Fibroblast of skin of left biceps (primary cell): ENCODE measurements at regions not wholly inside any gene's neighbourhood (a gene's known extent, or its start where the extent isn't known, plus 50 kb on each side); places are given as distances from the start of the nearest gene placed in this dataset.
"Not testable (repeated sequence)": the region's sequence is repeated elsewhere in the genome, so short reads cannot be mapped to it uniquely, and the experiment has no call there.

Experiments used
- DNase-seq, 2 experiments: peaks; one replicate each; pipeline ENCODE4 v3.0.0-alpha.2; 2013; ENCODE audit warnings: low read depth in 2 of 2

- DNase-seq, result no peak
Observed at GRCh38 chr5:130955041-130955440, 210.0 kb downstream of the HINT1 start.

GRCh38 chr5:130954336-130954735 is 210.7 kb downstream of the HINT1 start:
- no peak for DNase-seq

- no peak for DNase-seq
Observed at GRCh38 chr5:130939059-130939458, 226.0 kb downstream of the HINT1 start.

- no peak for DNase-seq
Observed at GRCh38 chr5:130937046-130937445, 228.0 kb downstream of the HINT1 start.

- DNase-seq, result peak in 1 of 2 experiments; percentile 14
Observed at GRCh38 chr5:130923543-130924124, 241.4 kb downstream of the HINT1 start.

- DNase-seq, result peak in 1 of 2 experiments; percentile 3
Observed at GRCh38 chr5:130912088-130912487, 253.0 kb downstream of the HINT1 start.

- no peak for DNase-seq
Observed at GRCh38 chr5:130908186-130908585, 256.9 kb downstream of the HINT1 start.

- DNase-seq, result not testable (repeated sequence)
Observed at GRCh38 chr5:130897537-130898195, 267.4 kb downstream of the HINT1 start.

- not testable (repeated sequence) for DNase-seq
Observed at GRCh38 chr5:130897181-130897536, 267.9 kb downstream of the HINT1 start.

- no peak for DNase-seq
Observed at GRCh38 chr5:130896636-130897035, 268.4 kb downstream of the HINT1 start.

- no peak for DNase-seq
Observed at GRCh38 chr5:130893006-130893405, 272.1 kb downstream of the HINT1 start.

- DNase-seq, result no peak
Observed at GRCh38 chr5:130890610-130891009, 274.4 kb downstream of the HINT1 start.

- no peak for DNase-seq
Observed at GRCh38 chr5:130885691-130886090, 279.4 kb downstream of the HINT1 start.

GRCh38 chr5:130885027-130885426 is 280.0 kb downstream of the HINT1 start:
- no peak for DNase-seq

- no peak for DNase-seq
Observed at GRCh38 chr5:130884023-130884422, 281.0 kb downstream of the HINT1 start.

GRCh38 chr5:130875656-130876055 is 289.4 kb downstream of the HINT1 start:
- no peak for DNase-seq

- peak; percentile 70 to 72 for DNase-seq
Observed at GRCh38 chr5:130874861-130875417, 290.1 kb downstream of the HINT1 start.

- peak; percentile 80 to 82 for DNase-seq
Observed at GRCh38 chr5:130871346-130872086, 293.5 kb downstream of the HINT1 start.

- no peak for DNase-seq
Observed at GRCh38 chr5:130870691-130871090, 294.4 kb downstream of the HINT1 start.

GRCh38 chr5:130868186-130868840 is 296.7 kb downstream of the HINT1 start:
- DNase-seq, result peak; percentile 88

- no peak for DNase-seq
Observed at GRCh38 chr5:130845049-130845765, 319.8 kb downstream of the HINT1 start.
